ENCODE measurements at regions not wholly inside any gene's neighbourhood (a gene's known extent, or its start where the extent isn't known, plus 50 kb on each side); places are given as distances from the start of the nearest gene placed in this dataset.

DNA sequence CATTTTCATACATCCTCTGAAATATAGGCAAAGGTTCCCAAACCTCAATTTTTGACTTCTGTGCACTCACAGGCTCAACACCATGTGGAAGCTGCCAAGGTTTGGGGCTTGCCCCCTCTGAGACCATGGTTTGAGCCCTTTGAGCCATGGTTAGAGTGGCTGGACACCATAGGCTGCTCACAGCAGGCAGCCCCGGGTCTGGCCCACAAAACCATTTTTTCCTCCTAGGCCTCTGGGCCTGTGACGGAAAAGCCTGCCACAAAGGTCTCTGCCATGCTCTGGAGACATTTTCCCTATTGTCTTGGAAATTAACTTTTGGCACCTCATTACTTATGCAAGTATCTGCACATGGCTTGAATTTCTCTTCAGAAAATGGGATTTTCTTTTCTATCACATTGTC, 1113.2 kb upstream of the ATXN7L3B start:
- TF ChIP-seq POLR2A (IDR thresholded peaks at IDR 0.05; ENCODE audit: low read length): no peak
- no peak for TF ChIP-seq RAD21 (conservative IDR thresholded peaks at IDR 0.05 in 1 of 2, IDR thresholded peaks at IDR 0.05 in 1 of 2)
- no peak for TF ChIP-seq POLR2AphosphoS2 (conservative IDR thresholded peaks at IDR 0.05; ENCODE audit: low read length)

Measured in A549 (cell line).